ENCODE measurements at regions not wholly inside any gene's neighbourhood (a gene's known extent, or its start where the extent isn't known, plus 50 kb on each side); places are given as distances from the start of the nearest gene placed in this dataset.

GRCh38 chr16:63037761-63038396 lies 1001.6 kb upstream of the CDH8 start:
- TF ChIP-seq CTCF (conservative IDR thresholded peaks at IDR 0.05) = no peak
- TF ChIP-seq ZFX (IDR thresholded peaks at IDR 0.05) = no peak
- no peak overlapping the region for H3K27ac ChIP-seq

- TF ChIP-seq CTCF (conservative IDR thresholded peaks at IDR 0.05) = no peak
- no peak for TF ChIP-seq ZFX (IDR thresholded peaks at IDR 0.05)
- no peak overlapping the region for H3K27ac ChIP-seq
Measured at GRCh38 chr16:63018581-63019223, 982.5 kb upstream of the CDH8 start.

- H3K27ac ChIP-seq = no peak overlapping the region
- TF ChIP-seq CTCF (conservative IDR thresholded peaks at IDR 0.05) (no peak), ZFX (IDR thresholded peaks at IDR 0.05) (no peak)
Measured at GRCh38 chr16:63008688-63009087, 972.5 kb upstream of the CDH8 start.

- TF ChIP-seq ZFX (IDR thresholded peaks at IDR 0.05) (no peak), CTCF (conservative IDR thresholded peaks at IDR 0.05) (no peak)
- no peak overlapping the region for H3K27ac ChIP-seq
Measured at GRCh38 chr16:63005356-63005755, 969.1 kb upstream of the CDH8 start.

- H3K27ac ChIP-seq = no peak overlapping the region
- no peak for TF ChIP-seq ZFX (IDR thresholded peaks at IDR 0.05)
- no peak for TF ChIP-seq CTCF (conservative IDR thresholded peaks at IDR 0.05)
Measured at GRCh38 chr16:62989480-62989879, 953.2 kb upstream of the CDH8 start.

GRCh38 chr16:62985722-62986121 lies 949.5 kb upstream of the CDH8 start:
- TF ChIP-seq ZFX (IDR thresholded peaks at IDR 0.05) (no peak), CTCF (conservative IDR thresholded peaks at IDR 0.05) (no peak)

GRCh38 chr16:62978451-62978850 lies 942.2 kb upstream of the CDH8 start:
- TF ChIP-seq CTCF (conservative IDR thresholded peaks at IDR 0.05) (no peak), ZFX (IDR thresholded peaks at IDR 0.05) (no peak)
- no peak overlapping the region for H3K27ac ChIP-seq

More at GRCh38 chr16:62985722-62986121, 949.5 kb upstream of the CDH8 start:
- H3K27ac ChIP-seq = no peak overlapping the region

Measured in C4-2B (cell line).